C4-2B (cell line): ENCODE measurements at regions not wholly inside any gene's neighbourhood (a gene's known extent, or its start where the extent isn't known, plus 50 kb on each side); places are given as distances from the start of the nearest gene placed in this dataset.

ENCODE experiments used
- CTCF ChIP-seq: fragments of 450-650 bp; conservative IDR thresholded peaks from 2 replicates; pipeline ENCODE4 v1.5.1; 2017; ENCODE audit warnings: mild to moderate bottlenecking
- ZFX ChIP-seq: fragments of 450-650 bp; IDR thresholded peaks from 2 replicates; pipeline ENCODE4 v1.6.1; 2017

GRCh38 chr2:16003152-16003551, 62.8 kb downstream of the MYCN start:
- TF ChIP-seq CTCF = no peak
- TF ChIP-seq ZFX = no peak
